HL-60 (cell line): ENCODE measurements at regions not wholly inside any gene's neighbourhood (a gene's known extent, or its start where the extent isn't known, plus 50 kb on each side); places are given as distances from the start of the nearest gene placed in this dataset.

ENCODE experiments used
- TF ChIP-seq, protein P1 (sequence below): IDR thresholded peaks from 2 replicates; pipeline ENCODE4 v1.6.1; 2012; ENCODE audit warnings: low read depth; ENCODE audit not compliant: insufficient replicate concordance
- TF ChIP-seq, protein P2 (sequence below): IDR thresholded peaks from one replicate; pipeline ENCODE4 v1.5.1; 2011; ENCODE audit warnings: low read length, control low read depth, inconsistent platforms; ENCODE audit not compliant: insufficient read depth

DNA sequence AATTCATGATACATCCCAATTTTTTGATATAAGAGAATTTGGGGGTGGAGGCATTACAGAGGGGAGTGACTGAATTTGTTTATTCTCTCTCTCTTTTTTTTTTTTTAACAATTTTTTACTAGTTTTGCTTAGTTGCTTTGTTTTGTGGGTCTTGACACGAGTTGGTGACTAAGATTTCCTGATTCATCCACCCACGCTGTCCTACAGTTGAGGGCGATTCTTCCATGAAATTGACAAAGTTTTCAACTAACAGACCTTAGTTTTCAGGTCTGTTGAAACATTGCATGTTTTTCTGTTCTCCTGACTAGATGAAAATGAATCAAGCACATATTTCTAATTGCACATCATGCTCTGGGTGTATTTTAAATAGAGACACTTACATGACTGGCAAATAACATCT lies 613.8 kb downstream of the TFAP2B start:
- TF ChIP-seq, protein P1, sequence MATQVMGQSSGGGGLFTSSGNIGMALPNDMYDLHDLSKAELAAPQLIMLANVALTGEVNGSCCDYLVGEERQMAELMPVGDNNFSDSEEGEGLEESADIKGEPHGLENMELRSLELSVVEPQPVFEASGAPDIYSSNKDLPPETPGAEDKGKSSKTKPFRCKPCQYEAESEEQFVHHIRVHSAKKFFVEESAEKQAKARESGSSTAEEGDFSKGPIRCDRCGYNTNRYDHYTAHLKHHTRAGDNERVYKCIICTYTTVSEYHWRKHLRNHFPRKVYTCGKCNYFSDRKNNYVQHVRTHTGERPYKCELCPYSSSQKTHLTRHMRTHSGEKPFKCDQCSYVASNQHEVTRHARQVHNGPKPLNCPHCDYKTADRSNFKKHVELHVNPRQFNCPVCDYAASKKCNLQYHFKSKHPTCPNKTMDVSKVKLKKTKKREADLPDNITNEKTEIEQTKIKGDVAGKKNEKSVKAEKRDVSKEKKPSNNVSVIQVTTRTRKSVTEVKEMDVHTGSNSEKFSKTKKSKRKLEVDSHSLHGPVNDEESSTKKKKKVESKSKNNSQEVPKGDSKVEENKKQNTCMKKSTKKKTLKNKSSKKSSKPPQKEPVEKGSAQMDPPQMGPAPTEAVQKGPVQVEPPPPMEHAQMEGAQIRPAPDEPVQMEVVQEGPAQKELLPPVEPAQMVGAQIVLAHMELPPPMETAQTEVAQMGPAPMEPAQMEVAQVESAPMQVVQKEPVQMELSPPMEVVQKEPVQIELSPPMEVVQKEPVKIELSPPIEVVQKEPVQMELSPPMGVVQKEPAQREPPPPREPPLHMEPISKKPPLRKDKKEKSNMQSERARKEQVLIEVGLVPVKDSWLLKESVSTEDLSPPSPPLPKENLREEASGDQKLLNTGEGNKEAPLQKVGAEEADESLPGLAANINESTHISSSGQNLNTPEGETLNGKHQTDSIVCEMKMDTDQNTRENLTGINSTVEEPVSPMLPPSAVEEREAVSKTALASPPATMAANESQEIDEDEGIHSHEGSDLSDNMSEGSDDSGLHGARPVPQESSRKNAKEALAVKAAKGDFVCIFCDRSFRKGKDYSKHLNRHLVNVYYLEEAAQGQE = no peak
- TF ChIP-seq, protein P2, sequence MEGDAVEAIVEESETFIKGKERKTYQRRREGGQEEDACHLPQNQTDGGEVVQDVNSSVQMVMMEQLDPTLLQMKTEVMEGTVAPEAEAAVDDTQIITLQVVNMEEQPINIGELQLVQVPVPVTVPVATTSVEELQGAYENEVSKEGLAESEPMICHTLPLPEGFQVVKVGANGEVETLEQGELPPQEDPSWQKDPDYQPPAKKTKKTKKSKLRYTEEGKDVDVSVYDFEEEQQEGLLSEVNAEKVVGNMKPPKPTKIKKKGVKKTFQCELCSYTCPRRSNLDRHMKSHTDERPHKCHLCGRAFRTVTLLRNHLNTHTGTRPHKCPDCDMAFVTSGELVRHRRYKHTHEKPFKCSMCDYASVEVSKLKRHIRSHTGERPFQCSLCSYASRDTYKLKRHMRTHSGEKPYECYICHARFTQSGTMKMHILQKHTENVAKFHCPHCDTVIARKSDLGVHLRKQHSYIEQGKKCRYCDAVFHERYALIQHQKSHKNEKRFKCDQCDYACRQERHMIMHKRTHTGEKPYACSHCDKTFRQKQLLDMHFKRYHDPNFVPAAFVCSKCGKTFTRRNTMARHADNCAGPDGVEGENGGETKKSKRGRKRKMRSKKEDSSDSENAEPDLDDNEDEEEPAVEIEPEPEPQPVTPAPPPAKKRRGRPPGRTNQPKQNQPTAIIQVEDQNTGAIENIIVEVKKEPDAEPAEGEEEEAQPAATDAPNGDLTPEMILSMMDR = no peak
